ENCODE measurements at regions not wholly inside any gene's neighbourhood (a gene's known extent, or its start where the extent isn't known, plus 50 kb on each side); places are given as distances from the start of the nearest gene placed in this dataset.

GRCh38 chr16:81164958-81165357, 68.8 kb upstream of the GCSH start:
- no peak overlapping the region for H3K4me3 ChIP-seq (ENCODE audit: low read depth, low read length)
- TF ChIP-seq, protein P1, sequence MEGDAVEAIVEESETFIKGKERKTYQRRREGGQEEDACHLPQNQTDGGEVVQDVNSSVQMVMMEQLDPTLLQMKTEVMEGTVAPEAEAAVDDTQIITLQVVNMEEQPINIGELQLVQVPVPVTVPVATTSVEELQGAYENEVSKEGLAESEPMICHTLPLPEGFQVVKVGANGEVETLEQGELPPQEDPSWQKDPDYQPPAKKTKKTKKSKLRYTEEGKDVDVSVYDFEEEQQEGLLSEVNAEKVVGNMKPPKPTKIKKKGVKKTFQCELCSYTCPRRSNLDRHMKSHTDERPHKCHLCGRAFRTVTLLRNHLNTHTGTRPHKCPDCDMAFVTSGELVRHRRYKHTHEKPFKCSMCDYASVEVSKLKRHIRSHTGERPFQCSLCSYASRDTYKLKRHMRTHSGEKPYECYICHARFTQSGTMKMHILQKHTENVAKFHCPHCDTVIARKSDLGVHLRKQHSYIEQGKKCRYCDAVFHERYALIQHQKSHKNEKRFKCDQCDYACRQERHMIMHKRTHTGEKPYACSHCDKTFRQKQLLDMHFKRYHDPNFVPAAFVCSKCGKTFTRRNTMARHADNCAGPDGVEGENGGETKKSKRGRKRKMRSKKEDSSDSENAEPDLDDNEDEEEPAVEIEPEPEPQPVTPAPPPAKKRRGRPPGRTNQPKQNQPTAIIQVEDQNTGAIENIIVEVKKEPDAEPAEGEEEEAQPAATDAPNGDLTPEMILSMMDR (conservative IDR thresholded peaks at IDR 0.05; ENCODE audit: low read depth, low read length) = no peak
- no peak for DNase-seq (ENCODE audit: low read depth)

- no peak overlapping the region for H3K4me3 ChIP-seq (ENCODE audit: low read depth, low read length)
- no peak for DNase-seq (ENCODE audit: low read depth)
- TF ChIP-seq, protein P1 (conservative IDR thresholded peaks at IDR 0.05; ENCODE audit: low read depth, low read length) = no peak
Measured at GRCh38 chr16:81164481-81164880, 68.3 kb upstream of the GCSH start.

DNA sequence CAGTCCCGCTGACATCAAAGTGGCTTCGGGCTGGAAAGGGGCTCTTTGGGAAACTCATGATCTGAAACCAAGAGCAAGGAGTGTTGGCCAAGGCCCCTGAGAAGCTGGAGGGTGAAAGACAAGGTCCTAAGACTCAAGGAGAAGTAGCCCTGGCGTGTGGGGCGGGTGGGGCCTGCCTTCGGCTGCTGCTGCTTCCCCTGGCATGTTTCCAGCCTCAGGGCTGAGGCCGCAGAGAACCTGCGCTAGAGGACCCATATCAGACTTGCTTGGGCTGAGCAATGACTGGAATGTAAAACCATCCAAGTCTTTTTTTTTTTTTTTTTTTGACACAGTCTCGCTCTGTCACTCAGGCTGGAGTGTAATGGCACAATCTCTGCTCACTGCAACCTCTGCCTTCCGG, 67.5 kb upstream of the GCSH start:
- no peak overlapping the region for H3K4me3 ChIP-seq (ENCODE audit: low read depth, low read length)
- TF ChIP-seq, protein P1 (conservative IDR thresholded peaks at IDR 0.05; ENCODE audit: low read depth, low read length) = no peak
- DNase-seq (ENCODE audit: low read depth) = no peak

DNA sequence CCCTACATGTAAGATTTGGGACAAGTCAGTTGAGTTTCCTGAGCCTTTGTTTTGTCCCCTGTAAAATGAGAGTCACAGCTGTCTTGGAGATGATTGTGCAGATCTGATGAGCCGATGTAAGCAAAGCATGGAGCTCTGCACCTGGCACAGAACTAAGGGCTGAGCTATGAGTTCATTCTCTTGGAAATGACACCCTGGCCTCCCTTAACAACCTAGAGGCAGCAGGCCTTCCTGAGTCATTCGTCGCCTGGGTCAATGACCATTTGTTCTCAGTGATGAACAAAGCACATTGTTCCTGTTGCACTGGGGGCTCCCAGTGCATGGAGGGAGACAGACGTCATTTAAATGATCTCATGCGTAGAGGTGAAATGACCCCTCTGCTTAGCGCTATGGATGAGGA, 62.8 kb upstream of the GCSH start:
- no peak overlapping the region for H3K4me3 ChIP-seq (ENCODE audit: low read depth, low read length)
- TF ChIP-seq, protein P1 (conservative IDR thresholded peaks at IDR 0.05; ENCODE audit: low read depth, low read length) = no peak
- DNase-seq (ENCODE audit: low read depth) = no peak

- TF ChIP-seq, protein P1 (conservative IDR thresholded peaks at IDR 0.05; ENCODE audit: low read depth, low read length) = no peak
- no peak overlapping the region for H3K4me3 ChIP-seq (ENCODE audit: low read depth, low read length)
- DNase-seq (ENCODE audit: low read depth) = no peak
Measured at GRCh38 chr16:81155769-81156168, 59.6 kb upstream of the GCSH start.

GRCh38 chr16:81151648-81152310, 55.6 kb upstream of the GCSH start:
- no peak overlapping the region for H3K4me3 ChIP-seq (ENCODE audit: low read depth, low read length)
- DNase-seq (ENCODE audit: low read depth) = no peak
- TF ChIP-seq, protein P1 (conservative IDR thresholded peaks at IDR 0.05; ENCODE audit: low read depth, low read length) = no peak

DNA sequence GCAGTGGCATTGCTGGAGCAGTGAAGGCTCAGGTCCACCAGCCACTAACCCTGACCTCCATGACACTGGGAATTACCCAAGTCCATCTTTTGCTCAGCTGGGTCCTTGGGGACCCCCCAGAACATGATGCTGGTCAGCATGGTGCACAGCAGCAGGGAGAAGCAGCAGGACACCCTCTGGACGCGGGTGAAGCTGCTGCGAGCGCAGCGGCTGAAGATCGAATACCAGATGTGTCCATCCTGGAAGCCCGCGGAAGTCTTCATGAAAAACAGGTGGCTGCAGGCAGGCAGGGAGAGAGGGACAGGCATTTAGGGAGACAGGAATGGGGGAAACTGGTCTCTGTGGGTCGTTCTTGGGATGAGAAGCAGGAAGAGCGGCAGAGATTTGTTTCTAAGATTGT, 53.4 kb upstream of the GCSH start:
- H3K4me3 ChIP-seq (ENCODE audit: low read depth, low read length) = no peak overlapping the region
- TF ChIP-seq, protein P1 (conservative IDR thresholded peaks at IDR 0.05; ENCODE audit: low read depth, low read length) = no peak
- no peak for DNase-seq (ENCODE audit: low read depth)

All from epithelial cell of proximal tubule (primary cell).